Transverse colon (tissue), 4 donors: ENCODE measurements at regions not wholly inside any gene's neighbourhood (a gene's known extent, or its start where the extent isn't known, plus 50 kb on each side); places are given as distances from the start of the nearest gene placed in this dataset.

Experiments used
- DNase-seq: peaks from one replicate; pipeline ENCODE4 v3.0.0-alpha.2; 2019
- H3K27ac ChIP-seq, 4 donors: fragments of 200-600 bp; sonication (generic); 2 replicates each; pipeline ENCODE4 v1.5.1; 2016 to 2018; ENCODE audit warnings: inconsistent platforms in 4 of 4
- H3K27me3 ChIP-seq: fragments of 200-600 bp; sonication (generic); 2 replicates; pipeline ENCODE4 v1.5.1; 2017; ENCODE audit warnings: inconsistent platforms
- H3K36me3 ChIP-seq, 4 donors: fragments of 200-600 bp; sonication (generic); 2 replicates each; pipeline ENCODE4 v1.5.1; 2017 to 2019; ENCODE audit warnings: inconsistent platforms in 4 of 4
- H3K4me1 ChIP-seq, 4 donors: fragments of 200-600 bp; sonication (generic); 2 replicates each; pipeline ENCODE4 v1.5.1; 2017 to 2020; ENCODE audit warnings: inconsistent platforms in 4 of 4
- H3K4me3 ChIP-seq, 4 donors: fragments of 200-600 bp; sonication (generic); 1 replicate in 1 of 4; 2 replicates in 3 of 4; pipeline versions ENCODE4 v1.5.1 to v1.6.1; 2017 to 2019; ENCODE audit warnings: inconsistent platforms in 4 of 4
- H3K9me3 ChIP-seq, 2 donors: fragments of 200-600 bp; sonication (generic); 2 replicates each; pipeline ENCODE4 v1.5.1; 2017 to 2019; ENCODE audit warnings: inconsistent platforms in 2 of 2
- CTCF ChIP-seq, 5 experiments: fragments of 200-600 bp in 3 of 5; fragments of 450-650 bp in 2 of 5; sonication (generic) in 3 of 5; IDR thresholded peaks; 1 replicate in 2 of 5; 2 replicates in 3 of 5; pipeline ENCODE4 v1.5.1; 2016 to 2017; ENCODE audit warnings: antibody characterized with exemption in 5 of 5, inconsistent platforms in 3 of 5, mild to moderate bottlenecking in 2 of 5, moderate library complexity in 1 of 5
- EP300 ChIP-seq: sonication (generic); formaldehyde crosslinking; IDR thresholded peaks from one replicate; pipeline ENCODE4 v1.6.1; 2017; ENCODE audit warnings: antibody characterized with exemption, low read depth
- POLR2A ChIP-seq: fragments of 450-650 bp; IDR thresholded peaks from one replicate; pipeline ENCODE4 v1.6.1; 2016; ENCODE audit warnings: antibody characterized with exemption, mild to moderate bottlenecking, moderate library complexity
- POLR2AphosphoS5 ChIP-seq, 3 donors: sonication (generic); formaldehyde crosslinking; IDR thresholded peaks; one replicate each; pipeline ENCODE4 v1.6.1; 2016; ENCODE audit warnings: antibody characterized with exemption in 3 of 3
- WGBS, 2 donors: methylation state at CpG; one replicate each; pipeline ENCODE4 v1.1.5; 2018; ENCODE audit warnings: low coverage in 1 of 2; 5-methylcytosine and 5-hydroxymethylcytosine counted together
- in situ Hi-C, 4 donors: fragments of 200-750 bp; cut with MboI; loops; one replicate each; pipeline versions ENCODE4 v1.15.0 to v1.15.1; 2017; ENCODE audit warnings: low sequenced_read_pairs in 3 of 4, low pct_ligation_motif_present in 1 of 4, low pct_unique_long_range_greater_than_20kb in 1 of 4
- intact Hi-C: fragments of 100-400 bp; cut with DNase I; formaldehyde crosslinking; loops from one replicate; pipeline ENCODE4 v1.15.1; 2023; ENCODE audit warnings: low total_unique reads

DNA sequence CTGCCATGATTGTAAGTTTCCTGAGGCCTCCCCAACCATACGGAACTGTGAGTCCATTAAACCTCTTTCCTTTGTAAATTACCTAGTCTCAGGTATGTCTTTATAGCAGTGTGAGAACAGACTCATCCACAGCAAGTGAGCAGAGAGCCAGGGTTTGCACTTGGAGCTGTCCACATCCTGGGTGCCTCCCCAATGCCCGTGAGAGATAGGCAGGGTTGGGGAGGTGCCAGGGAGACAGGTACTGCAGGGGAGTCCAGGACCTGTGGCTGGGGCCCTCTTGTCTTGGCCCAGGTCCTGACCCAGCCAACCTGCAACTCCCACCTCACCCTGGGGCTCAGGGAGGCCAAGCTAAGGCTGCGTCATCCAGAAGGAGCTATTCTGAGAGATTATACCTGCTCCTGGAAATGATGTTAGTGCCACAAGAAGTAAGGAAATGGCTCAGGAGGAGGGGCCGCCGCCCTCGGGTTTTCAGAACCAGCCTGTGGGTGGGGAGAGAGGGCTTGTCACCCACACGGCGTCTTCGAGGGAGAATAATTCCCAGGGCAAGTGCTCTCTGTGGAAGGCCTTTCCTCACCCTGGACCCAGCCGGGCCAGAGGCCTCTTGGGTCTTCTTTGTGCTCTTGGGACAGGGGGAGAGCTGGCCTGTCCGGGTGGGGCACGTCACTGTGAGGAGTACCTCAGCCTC, 66.5 kb downstream of the ADRA2C start:
- H3K36me3 ChIP-seq = no peaks in the 10 kb centered on the region
- no peak for DNase-seq
- no peak for TF ChIP-seq CTCF (IDR thresholded peaks at IDR 0.05)
- TF ChIP-seq POLR2AphosphoS5 (IDR thresholded peaks at IDR 0.05) = no peak
- no peak for TF ChIP-seq POLR2A
- intact Hi-C loops = no loop called here
- in situ Hi-C loops = no loop called here
- 68% methylated on average over 12 of the region's 12 CpGs; no CpG with 5 or more reads in 1 of the 2 donors for WGBS, 2 donors
- no peak overlapping the region for H3K27ac ChIP-seq
- H3K9me3 ChIP-seq = no peaks in the 10 kb centered on the region
- peaks cover 29% of the 10 kb centered on the region for H3K27me3 ChIP-seq
- peaks cover 3 to 7% (median 6%) of the 10 kb centered on the region in 4 donors for H3K4me1 ChIP-seq
- no peak overlapping the region for H3K4me3 ChIP-seq

- Histone ChIP-seq H3K9me3 (no peaks in the 10 kb centered on the region), H3K27ac (no peak overlapping the region), H3K27me3 (peaks cover 29% of the 10 kb centered on the region), H3K4me1 (no peaks in the 10 kb centered on the region), H3K36me3 (no peaks in the 10 kb centered on the region), H3K4me3 (no peak overlapping the region)
- DNase-seq = no peak
- 85 to 89% methylated on average over 4 to 18 of the region's 18 CpGs for WGBS, 2 donors
- TF ChIP-seq EP300 = no peak
- TF ChIP-seq POLR2A = no peak
- TF ChIP-seq POLR2AphosphoS5 (IDR thresholded peaks at IDR 0.05) = no peak
- no peak for TF ChIP-seq CTCF (IDR thresholded peaks at IDR 0.05)
- in situ Hi-C loops = no loop called here
- intact Hi-C loops = no loop called here
Observed at GRCh38 chr4:3833326-3833989, 67.3 kb downstream of the ADRA2C start.

- 35% methylated on average over 9 of the region's 15 CpGs; no CpG with 5 or more reads in 1 of the 2 donors for WGBS, 2 donors
- no peaks in the 10 kb centered on the region for H3K9me3 ChIP-seq
- no peak for DNase-seq
- no peaks in the 10 kb centered on the region for H3K36me3 ChIP-seq
- no peaks in the 10 kb centered on the region for H3K4me1 ChIP-seq
- in situ Hi-C loops (no loop called here), intact Hi-C loops (no loop called here)
- no peak overlapping the region for H3K4me3 ChIP-seq
- no peak for TF ChIP-seq EP300
- TF ChIP-seq CTCF (IDR thresholded peaks at IDR 0.05) = no peak
- TF ChIP-seq POLR2AphosphoS5 (IDR thresholded peaks at IDR 0.05) = no peak
- TF ChIP-seq POLR2A = no peak
- no peak overlapping the region for H3K27ac ChIP-seq
- H3K27me3 ChIP-seq = peaks cover 29% of the 10 kb centered on the region
Observed at GRCh38 chr4:3834186-3834662, 68.0 kb downstream of the ADRA2C start.

DNA sequence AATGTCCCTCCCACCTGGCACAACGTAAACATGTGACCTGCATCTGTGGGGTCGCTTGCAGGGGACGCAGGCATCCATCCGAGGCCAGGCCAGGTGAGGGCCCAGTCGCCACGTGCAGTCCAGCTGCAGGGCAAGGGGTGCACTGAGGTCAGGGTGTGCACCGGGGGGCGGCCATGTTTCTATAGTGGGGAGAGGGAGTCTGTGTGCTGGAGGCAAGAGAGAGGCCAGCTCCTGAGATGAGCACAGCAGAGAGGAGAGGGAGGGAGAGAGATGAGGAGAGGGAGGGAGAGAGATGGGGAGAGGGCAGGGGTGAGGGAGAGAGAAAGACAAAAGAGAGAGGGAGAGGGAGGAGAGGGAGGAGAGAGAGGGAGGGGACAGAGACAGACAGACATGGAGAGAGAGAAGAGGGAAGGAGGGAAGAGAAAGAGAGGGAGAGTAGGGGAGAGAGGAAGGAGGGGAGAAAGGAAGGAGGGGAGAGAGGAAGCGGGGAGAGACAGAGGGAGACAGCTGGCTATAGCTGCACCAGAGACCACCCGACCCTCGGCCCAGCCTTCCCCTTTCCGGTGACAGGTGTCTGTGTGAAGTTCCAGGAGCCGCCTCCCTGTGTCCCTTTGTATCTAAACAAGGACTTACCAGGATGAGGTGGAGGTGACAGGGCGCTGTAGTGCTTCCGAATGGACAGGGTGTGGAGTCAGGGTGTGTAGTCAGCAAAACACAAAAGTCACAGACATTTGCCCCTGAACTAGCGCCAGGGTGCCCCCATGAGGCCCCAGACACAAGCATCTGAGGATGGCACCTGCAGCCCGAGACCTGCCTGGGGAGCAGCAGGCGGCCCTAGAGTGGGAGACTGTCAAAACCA, 68.7 kb downstream of the ADRA2C start:
- DNase-seq = no peak
- Histone ChIP-seq H3K27me3 (peaks cover 29% of the 10 kb centered on the region), H3K36me3 (no peaks in the 10 kb centered on the region), H3K27ac (no peak overlapping the region), H3K9me3 (no peaks in the 10 kb centered on the region), H3K4me1 (no peaks in the 10 kb centered on the region), H3K4me3 (no peak overlapping the region)
- intact Hi-C loops = no loop called here
- 17 to 45% methylated on average over 3 to 18 of the region's 18 CpGs for WGBS, 2 donors
- in situ Hi-C loops = no loop called here
- TF ChIP-seq POLR2AphosphoS5 (IDR thresholded peaks at IDR 0.05) (no peak), EP300 (no peak), POLR2A (no peak), CTCF (IDR thresholded peaks at IDR 0.05) (no peak)
